ENCODE measurements at regions not wholly inside any gene's neighbourhood (a gene's known extent, or its start where the extent isn't known, plus 50 kb on each side); places are given as distances from the start of the nearest gene placed in this dataset.

- no peak for DNase-seq (ENCODE audit: low read depth)
Measured at GRCh38 chr18:3357516-3357915, 92.5 kb upstream of the TGIF1 start.

- DNase-seq (ENCODE audit: low read depth) = no peak
Measured at GRCh38 chr18:3358310-3358709, 91.7 kb upstream of the TGIF1 start.

DNA sequence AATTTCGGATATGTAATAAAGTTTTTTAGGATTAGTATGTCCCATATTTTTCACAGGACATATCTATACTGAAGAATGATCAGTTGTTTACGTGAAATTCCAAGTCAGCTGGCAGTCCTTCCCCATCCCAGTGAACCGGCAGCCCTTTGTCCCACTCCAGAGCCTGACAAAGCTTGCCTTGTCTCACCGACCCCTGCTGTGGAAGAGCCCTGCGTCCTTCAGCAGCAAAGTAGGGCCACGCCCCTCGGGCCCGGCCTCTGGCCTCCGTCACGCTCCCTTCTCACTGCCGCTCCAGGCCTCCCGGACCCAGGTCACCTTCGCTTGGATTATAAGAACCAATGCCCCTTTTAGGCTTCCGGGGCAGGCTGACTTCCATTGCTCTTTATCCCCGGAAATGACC is 89.8 kb upstream of the TGIF1 start:
- no peak for DNase-seq (ENCODE audit: low read depth)

- no peak for DNase-seq (ENCODE audit: low read depth)
Measured at GRCh38 chr18:3367491-3368091, 82.4 kb upstream of the TGIF1 start.

- peak; percentile 34 for DNase-seq (ENCODE audit: low read depth)
Measured at GRCh38 chr18:3368193-3368592, 81.8 kb upstream of the TGIF1 start.

- no peak for DNase-seq (ENCODE audit: low read depth)
Measured at GRCh38 chr18:3379685-3380084, 70.3 kb upstream of the TGIF1 start.

DNA sequence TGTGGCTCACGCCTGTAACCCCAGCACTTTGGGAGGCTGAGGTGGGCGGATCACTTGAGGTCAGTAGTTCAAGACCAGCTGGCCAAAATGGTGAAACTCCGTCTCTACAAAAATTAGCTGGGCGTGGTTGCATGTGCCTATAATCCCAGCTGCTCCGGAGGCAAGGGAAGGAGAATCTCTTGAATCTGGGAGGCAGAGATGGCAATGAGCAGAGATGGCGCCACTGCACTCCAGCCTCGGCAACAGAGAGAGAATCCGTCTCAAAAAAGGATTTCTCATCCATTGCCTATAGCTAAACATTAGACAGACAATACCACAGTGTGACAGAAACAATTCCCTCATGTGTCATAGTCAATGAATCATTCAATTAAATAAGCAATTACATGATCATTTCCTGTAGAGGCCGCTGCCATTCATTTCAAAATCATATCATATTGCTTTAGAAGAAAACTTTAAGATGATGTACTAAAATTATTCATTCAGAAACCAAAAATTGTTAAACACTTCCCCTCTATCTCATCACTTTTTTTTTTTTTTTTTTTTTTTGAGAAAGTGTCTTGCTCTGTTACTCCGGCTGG is 69.5 kb upstream of the TGIF1 start:
- peak; percentile 75 for DNase-seq (ENCODE audit: low read depth)

- no peak for DNase-seq (ENCODE audit: low read depth)
Measured at GRCh38 chr18:3383381-3383915, 66.5 kb upstream of the TGIF1 start.

- no peak for DNase-seq (ENCODE audit: low read depth)
Measured at GRCh38 chr18:3384664-3385563, 65.1 kb upstream of the TGIF1 start.

GRCh38 chr18:3388323-3388722 is 61.6 kb upstream of the TGIF1 start:
- no peak for DNase-seq (ENCODE audit: low read depth)

GRCh38 chr18:3388980-3389379 is 61.0 kb upstream of the TGIF1 start:
- no peak for DNase-seq (ENCODE audit: low read depth)

GRCh38 chr18:3389977-3390376 is 60.0 kb upstream of the TGIF1 start:
- DNase-seq (ENCODE audit: low read depth) = no peak

GRCh38 chr18:3391704-3392466 is 58.1 kb upstream of the TGIF1 start:
- no peak for DNase-seq (ENCODE audit: low read depth)

- DNase-seq (ENCODE audit: low read depth) = no peak
Measured at GRCh38 chr18:3392467-3392855, 57.5 kb upstream of the TGIF1 start.

DNA sequence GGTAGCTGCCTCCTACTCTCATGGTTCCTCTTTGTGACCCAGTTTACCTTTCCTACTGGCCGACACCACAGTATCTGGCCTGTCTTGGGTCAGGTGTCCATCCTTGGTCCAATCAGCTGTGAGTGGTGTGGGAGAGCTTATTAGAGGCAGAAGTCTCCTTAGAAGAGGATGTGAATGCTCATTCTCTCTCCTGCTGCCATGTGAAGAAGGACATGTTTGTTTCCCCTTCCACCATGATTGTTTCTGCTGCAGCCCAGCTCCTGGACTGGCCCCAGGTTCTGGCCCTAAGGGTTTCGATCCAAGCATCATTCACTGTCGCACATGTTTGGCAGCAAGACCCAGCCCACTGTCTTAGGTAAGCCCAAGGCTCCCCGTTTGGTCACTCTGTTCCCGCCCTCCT is 55.3 kb upstream of the TGIF1 start:
- DNase-seq (ENCODE audit: low read depth) = no peak

DNA sequence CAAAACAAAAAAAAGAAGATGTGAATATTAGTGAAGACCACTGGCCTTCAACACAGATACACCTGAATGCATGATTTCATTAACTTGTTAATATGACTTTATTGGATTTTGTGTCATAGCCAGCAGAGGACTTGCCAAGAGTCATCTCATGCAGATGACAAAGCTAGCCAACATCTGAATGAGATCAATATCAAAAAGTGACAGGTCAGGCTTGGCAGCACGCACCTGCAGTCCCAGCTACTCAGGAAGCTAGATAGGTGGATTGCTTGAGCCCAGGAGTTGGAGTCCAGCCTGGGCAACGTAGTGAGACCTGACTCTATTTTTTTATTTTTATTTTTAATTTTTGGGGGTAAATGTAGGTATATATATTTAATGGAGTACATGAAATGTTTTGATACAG is 54.5 kb upstream of the TGIF1 start:
- no peak for DNase-seq (ENCODE audit: low read depth)

DNA sequence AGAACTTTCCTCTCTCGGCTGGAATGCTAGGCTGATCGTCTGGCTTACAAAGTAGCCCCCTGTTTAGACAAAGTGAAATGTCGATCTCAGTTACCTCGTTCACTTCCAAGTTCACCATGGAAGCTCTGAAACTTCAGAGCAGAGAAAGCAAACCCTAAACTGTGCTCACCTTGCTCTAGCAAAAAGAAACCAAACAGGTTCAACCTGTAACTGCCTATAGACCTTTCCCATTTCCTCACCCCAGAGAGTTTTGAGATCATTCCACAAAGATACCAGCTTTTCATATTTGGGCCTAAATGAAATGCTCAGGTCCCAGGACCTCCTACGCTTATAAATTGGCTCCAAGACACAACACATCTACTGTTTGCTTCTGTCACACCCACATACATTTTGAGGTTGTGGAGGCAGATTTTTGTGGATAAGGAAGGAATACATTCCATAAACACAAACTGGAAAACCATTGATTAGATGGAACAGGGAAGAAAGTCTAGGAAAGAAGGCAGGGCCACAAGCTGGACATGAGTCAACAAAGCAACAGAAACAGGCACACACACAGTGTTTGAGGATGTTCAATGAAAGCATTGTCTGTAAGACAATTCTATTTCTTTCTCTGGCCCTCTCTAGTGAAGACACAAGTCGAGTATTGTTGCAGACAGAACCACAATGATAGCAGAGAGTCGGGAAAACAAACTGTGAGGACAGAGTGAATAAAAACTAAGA is 52.8 kb upstream of the TGIF1 start:
- no peak for DNase-seq (ENCODE audit: low read depth)

DNA sequence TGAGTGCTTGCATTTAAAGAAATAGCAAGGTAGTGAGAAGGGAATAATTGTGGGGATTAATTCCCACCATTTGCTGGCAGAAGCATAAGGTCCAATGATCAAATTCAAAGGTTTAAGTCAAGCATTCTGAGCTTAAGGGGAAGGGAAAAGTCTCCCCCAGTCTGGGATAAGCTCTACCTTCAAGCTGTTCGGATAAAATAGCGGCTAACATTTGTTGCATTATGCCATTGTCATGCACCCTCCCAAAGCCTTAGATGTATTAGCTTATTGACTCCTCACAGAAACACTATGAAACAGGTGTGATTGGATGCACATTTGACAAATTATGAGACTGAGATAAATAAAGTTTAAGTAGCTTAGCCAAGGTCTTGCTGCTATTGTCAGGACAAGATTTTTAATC is 52.2 kb upstream of the TGIF1 start:
- DNase-seq (ENCODE audit: low read depth) = no peak
